NCI-H524 treated with DMSO at 0.1 percent for 48 hours (cell line): ENCODE measurements at regions not wholly inside any gene's neighbourhood (a gene's known extent, or its start where the extent isn't known, plus 50 kb on each side); places are given as distances from the start of the nearest gene placed in this dataset.
"Not testable (repeated sequence)": the region's sequence is repeated elsewhere in the genome, so short reads cannot be mapped to it uniquely, and the experiment has no call there.

Source experiments
- DNase-seq: peaks from one replicate; lab custom pipeline; 2025; lab: John Stamatoyannopoulos, UW

GRCh38 chr20:59461526-59461925, 142.8 kb upstream of the PHACTR3 start:
- DNase-seq: no peak

- no peak for DNase-seq
Measured at GRCh38 chr20:59462249-59462648, 142.1 kb upstream of the PHACTR3 start.

- DNase-seq: no peak
Measured at GRCh38 chr20:59463541-59463940, 140.8 kb upstream of the PHACTR3 start.

- no peak for DNase-seq
Measured at GRCh38 chr20:59466107-59466815, 138.1 kb upstream of the PHACTR3 start.

GRCh38 chr20:59468831-59469230, 135.5 kb upstream of the PHACTR3 start:
- DNase-seq: no peak

- DNase-seq: no peak
Measured at GRCh38 chr20:59469267-59470252, 134.8 kb upstream of the PHACTR3 start.

GRCh38 chr20:59470521-59470920, 133.8 kb upstream of the PHACTR3 start:
- no peak for DNase-seq

- no peak for DNase-seq
Measured at GRCh38 chr20:59471653-59472421, 132.5 kb upstream of the PHACTR3 start.

GRCh38 chr20:59473742-59474141, 130.6 kb upstream of the PHACTR3 start:
- no peak for DNase-seq

- DNase-seq: no peak
Measured at GRCh38 chr20:59481067-59481466, 123.3 kb upstream of the PHACTR3 start.

GRCh38 chr20:59481477-59482018, 122.8 kb upstream of the PHACTR3 start:
- DNase-seq: no peak

- no peak for DNase-seq
Measured at GRCh38 chr20:59482351-59483187, 121.8 kb upstream of the PHACTR3 start.

- no peak for DNase-seq
Measured at GRCh38 chr20:59483481-59483880, 120.9 kb upstream of the PHACTR3 start.

- no peak for DNase-seq
Measured at GRCh38 chr20:59484228-59484627, 120.1 kb upstream of the PHACTR3 start.

GRCh38 chr20:59485576-59486454, 118.5 kb upstream of the PHACTR3 start:
- no peak for DNase-seq

GRCh38 chr20:59488459-59488858, 115.9 kb upstream of the PHACTR3 start:
- not testable (repeated sequence) for DNase-seq

- not testable (repeated sequence) for DNase-seq
Measured at GRCh38 chr20:59490196-59491004, 113.9 kb upstream of the PHACTR3 start.

- no peak for DNase-seq
Measured at GRCh38 chr20:59491884-59492283, 112.5 kb upstream of the PHACTR3 start.

GRCh38 chr20:59493926-59494325, 110.4 kb upstream of the PHACTR3 start:
- DNase-seq: no peak
